ENCODE measurements at regions not wholly inside any gene's neighbourhood (a gene's known extent, or its start where the extent isn't known, plus 50 kb on each side); places are given as distances from the start of the nearest gene placed in this dataset.

DNA sequence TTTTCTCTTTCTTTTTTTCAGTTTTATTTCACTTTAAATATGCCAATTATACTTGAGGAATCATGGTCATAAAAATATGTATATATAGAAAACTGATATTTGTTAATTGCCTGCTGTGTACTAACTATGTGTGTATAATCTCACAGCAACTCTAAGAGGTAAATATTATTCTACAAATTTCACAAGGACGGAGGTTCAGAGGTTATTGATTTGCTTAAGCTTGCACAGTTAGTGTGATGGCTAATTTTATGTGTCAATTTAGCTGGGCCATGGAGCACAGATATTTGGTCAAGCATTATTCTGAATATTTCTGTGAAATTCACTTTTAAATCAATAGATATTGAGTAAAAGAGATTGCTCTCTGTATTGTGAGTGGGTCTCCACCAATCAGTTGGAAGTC, 75.7 kb upstream of the CENPW start (continued):
- TF ChIP-seq, protein P1, sequence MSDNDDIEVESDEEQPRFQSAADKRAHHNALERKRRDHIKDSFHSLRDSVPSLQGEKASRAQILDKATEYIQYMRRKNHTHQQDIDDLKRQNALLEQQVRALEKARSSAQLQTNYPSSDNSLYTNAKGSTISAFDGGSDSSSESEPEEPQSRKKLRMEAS (CRISPR knock-in tag; IDR thresholded peaks at IDR 0.05) = no peak
- TF ChIP-seq SMC3 (conservative IDR thresholded peaks at IDR 0.05; ENCODE audit: insufficient read depth, low read depth, low read length) = no peak
- no peak for TF ChIP-seq BMI1 (IDR thresholded peaks at IDR 0.05; ENCODE audit: low read length)

DNA sequence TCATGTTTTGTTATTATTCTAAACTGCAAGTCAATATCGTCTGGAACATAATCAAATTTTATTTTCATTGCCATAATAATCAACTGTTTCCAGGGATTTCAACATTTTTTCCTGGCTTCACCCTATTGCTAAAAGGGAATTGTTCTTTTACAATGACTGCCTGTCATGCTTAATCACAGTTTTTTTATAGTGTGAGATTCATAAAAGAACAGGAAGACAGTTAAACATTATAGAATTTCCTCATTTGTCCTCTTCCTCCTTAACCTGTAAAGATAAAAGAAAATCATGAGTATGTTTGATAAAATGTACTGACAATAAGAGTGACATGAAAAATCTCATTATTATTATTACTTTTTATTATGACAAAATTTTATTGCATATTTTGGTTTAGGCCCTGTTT, 73.3 kb upstream of the CENPW start:
- H3K4me2 ChIP-seq (ENCODE audit: insufficient read depth, low read length) = no peak overlapping the region
- H3K9me1 ChIP-seq (ENCODE audit: control insufficient read depth, insufficient read depth, low read length) = no peaks in the 10 kb centered on the region
- no peak overlapping the region for H3K9ac ChIP-seq (ENCODE audit: insufficient read depth in 1 of 2, low read depth in 2 of 2, low read length in 2 of 2)
- no peaks in the 10 kb centered on the region for H3K79me2 ChIP-seq (ENCODE audit: control insufficient read depth, insufficient read depth, low read length)
- no peaks in the 10 kb centered on the region for H3K9me3 ChIP-seq (replicated peaks; ENCODE audit: control insufficient read depth, insufficient read depth, low read depth, low read length)
- no peak for TF ChIP-seq ARID2 (IDR thresholded peaks at IDR 0.05)
- TF ChIP-seq TCF7 (IDR thresholded peaks at IDR 0.05; ENCODE audit: borderline replicate concordance) = no peak
- no peak for TF ChIP-seq ARHGAP35 (IDR thresholded peaks at IDR 0.05; ENCODE audit: partially characterized antibody)
- TF ChIP-seq NBN (IDR thresholded peaks at IDR 0.05; ENCODE audit: low read depth) = no peak
- TF ChIP-seq ZNF24 (IDR thresholded peaks at IDR 0.05) = no peak
- TF ChIP-seq, protein P2, sequence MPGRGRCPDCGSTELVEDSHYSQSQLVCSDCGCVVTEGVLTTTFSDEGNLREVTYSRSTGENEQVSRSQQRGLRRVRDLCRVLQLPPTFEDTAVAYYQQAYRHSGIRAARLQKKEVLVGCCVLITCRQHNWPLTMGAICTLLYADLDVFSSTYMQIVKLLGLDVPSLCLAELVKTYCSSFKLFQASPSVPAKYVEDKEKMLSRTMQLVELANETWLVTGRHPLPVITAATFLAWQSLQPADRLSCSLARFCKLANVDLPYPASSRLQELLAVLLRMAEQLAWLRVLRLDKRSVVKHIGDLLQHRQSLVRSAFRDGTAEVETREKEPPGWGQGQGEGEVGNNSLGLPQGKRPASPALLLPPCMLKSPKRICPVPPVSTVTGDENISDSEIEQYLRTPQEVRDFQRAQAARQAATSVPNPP (IDR thresholded peaks at IDR 0.05; ENCODE audit: borderline replicate concordance, insufficient read depth, insufficient read length) = no peak
- no peak for TF ChIP-seq ZKSCAN1 (IDR thresholded peaks at IDR 0.05; ENCODE audit: low read depth, low read length)
- no peak for TF ChIP-seq CBX3 (IDR thresholded peaks at IDR 0.05; ENCODE audit: borderline replicate concordance in 1 of 2, low read length in 2 of 2)
- TF ChIP-seq, protein P3, sequence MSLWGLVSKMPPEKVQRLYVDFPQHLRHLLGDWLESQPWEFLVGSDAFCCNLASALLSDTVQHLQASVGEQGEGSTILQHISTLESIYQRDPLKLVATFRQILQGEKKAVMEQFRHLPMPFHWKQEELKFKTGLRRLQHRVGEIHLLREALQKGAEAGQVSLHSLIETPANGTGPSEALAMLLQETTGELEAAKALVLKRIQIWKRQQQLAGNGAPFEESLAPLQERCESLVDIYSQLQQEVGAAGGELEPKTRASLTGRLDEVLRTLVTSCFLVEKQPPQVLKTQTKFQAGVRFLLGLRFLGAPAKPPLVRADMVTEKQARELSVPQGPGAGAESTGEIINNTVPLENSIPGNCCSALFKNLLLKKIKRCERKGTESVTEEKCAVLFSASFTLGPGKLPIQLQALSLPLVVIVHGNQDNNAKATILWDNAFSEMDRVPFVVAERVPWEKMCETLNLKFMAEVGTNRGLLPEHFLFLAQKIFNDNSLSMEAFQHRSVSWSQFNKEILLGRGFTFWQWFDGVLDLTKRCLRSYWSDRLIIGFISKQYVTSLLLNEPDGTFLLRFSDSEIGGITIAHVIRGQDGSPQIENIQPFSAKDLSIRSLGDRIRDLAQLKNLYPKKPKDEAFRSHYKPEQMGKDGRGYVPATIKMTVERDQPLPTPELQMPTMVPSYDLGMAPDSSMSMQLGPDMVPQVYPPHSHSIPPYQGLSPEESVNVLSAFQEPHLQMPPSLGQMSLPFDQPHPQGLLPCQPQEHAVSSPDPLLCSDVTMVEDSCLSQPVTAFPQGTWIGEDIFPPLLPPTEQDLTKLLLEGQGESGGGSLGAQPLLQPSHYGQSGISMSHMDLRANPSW (CRISPR knock-in tag; IDR thresholded peaks at IDR 0.05) = no peak
- TF ChIP-seq HDAC2 (IDR thresholded peaks at IDR 0.05) = no peak
- no peak for TF ChIP-seq TAL1 (IDR thresholded peaks at IDR 0.05)
- no peak for TF ChIP-seq ZNF143 (CRISPR knock-in tag; IDR thresholded peaks at IDR 0.05)
- TF ChIP-seq, protein P4, sequence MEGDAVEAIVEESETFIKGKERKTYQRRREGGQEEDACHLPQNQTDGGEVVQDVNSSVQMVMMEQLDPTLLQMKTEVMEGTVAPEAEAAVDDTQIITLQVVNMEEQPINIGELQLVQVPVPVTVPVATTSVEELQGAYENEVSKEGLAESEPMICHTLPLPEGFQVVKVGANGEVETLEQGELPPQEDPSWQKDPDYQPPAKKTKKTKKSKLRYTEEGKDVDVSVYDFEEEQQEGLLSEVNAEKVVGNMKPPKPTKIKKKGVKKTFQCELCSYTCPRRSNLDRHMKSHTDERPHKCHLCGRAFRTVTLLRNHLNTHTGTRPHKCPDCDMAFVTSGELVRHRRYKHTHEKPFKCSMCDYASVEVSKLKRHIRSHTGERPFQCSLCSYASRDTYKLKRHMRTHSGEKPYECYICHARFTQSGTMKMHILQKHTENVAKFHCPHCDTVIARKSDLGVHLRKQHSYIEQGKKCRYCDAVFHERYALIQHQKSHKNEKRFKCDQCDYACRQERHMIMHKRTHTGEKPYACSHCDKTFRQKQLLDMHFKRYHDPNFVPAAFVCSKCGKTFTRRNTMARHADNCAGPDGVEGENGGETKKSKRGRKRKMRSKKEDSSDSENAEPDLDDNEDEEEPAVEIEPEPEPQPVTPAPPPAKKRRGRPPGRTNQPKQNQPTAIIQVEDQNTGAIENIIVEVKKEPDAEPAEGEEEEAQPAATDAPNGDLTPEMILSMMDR (IDR thresholded peaks at IDR 0.05 in 2 of 3, conservative IDR thresholded peaks at IDR 0.05 in 1 of 3; ENCODE audit: insufficient read depth in 2 of 3, low read depth in 1 of 3, low read length in 3 of 3) = no peak
- whole genome bisulfite sequencing (ENCODE audit: insufficient coverage, low coverage, missing lambda C conversion rate) = 16% methylated on average over 1 of the region's 1 CpG
- BruUV-seq (replicated peaks) = no TSS peak
- H3K4me3 ChIP-seq = no peak overlapping the region
- no peaks in the 10 kb centered on the region for H3K36me3 ChIP-seq (ENCODE audit: control insufficient read depth, insufficient read depth, low read length)
- FAIRE-seq = no peak
- H2AFZ ChIP-seq (ENCODE audit: low read depth, low read length) = no peak overlapping the region
- CTCF ChIA-PET (ENCODE audit: low intra/inter-chr PET ratio) = no interaction called here
- intact Hi-C loops (cut with micrococcal nuclease) (no loop called here), in situ Hi-C loops (cut with MboI) (no loop called here)
- H3K27ac ChIP-seq (ENCODE audit: extremely low read depth, low read depth, low read length) = no peak overlapping the region
- POLR2A ChIA-PET = no interaction called here
- H3K27me3 ChIP-seq (ENCODE audit: control insufficient read depth in 2 of 2, insufficient read depth in 2 of 2, low read length in 2 of 2) = no peaks in the 10 kb centered on the region
- no peak for ATAC-seq
- H3K4me1 ChIP-seq (replicated peaks in 1 of 2; ENCODE audit: control insufficient read depth in 2 of 2, insufficient read depth in 2 of 2, low read length in 2 of 2) = no peaks in the 10 kb centered on the region
- DNase-seq (ENCODE audit: extremely low read depth in 1 of 4, low spot score in 3 of 4) = no peak
- H4K20me1 ChIP-seq (replicated peaks; ENCODE audit: control insufficient read depth, insufficient read depth, low read length) = no peaks in the 10 kb centered on the region
